Right lobe of liver (tissue), 4 donors: ENCODE measurements at regions not wholly inside any gene's neighbourhood (a gene's known extent, or its start where the extent isn't known, plus 50 kb on each side); places are given as distances from the start of the nearest gene placed in this dataset.

Source experiments
- POLR2A ChIP-seq: fragments of 450-650 bp; IDR thresholded peaks from one replicate; pipeline ENCODE4 v1.6.1; 2017; ENCODE audit warnings: antibody characterized with exemption, mild to moderate bottlenecking
- TF ChIP-seq, protein P1 (sequence below), 4 donors: fragments of 200-600 bp in 3 of 4; fragments of 450-650 bp in 1 of 4; IDR thresholded peaks; one replicate each; pipeline versions ENCODE4 v1.5.1 to v1.8.0; 2016 to 2022; ENCODE audit warnings: antibody characterized with exemption in 4 of 4, mild to moderate bottlenecking in 2 of 4
- donor health status: DM: no; HTN: no; CAD: no.
- donor health status: DM: no; HTN: no; CAD: no.
- donor health status: DM: no; HTN: yes; CAD: no.

- TF ChIP-seq POLR2A: no peak
- TF ChIP-seq, protein P1, sequence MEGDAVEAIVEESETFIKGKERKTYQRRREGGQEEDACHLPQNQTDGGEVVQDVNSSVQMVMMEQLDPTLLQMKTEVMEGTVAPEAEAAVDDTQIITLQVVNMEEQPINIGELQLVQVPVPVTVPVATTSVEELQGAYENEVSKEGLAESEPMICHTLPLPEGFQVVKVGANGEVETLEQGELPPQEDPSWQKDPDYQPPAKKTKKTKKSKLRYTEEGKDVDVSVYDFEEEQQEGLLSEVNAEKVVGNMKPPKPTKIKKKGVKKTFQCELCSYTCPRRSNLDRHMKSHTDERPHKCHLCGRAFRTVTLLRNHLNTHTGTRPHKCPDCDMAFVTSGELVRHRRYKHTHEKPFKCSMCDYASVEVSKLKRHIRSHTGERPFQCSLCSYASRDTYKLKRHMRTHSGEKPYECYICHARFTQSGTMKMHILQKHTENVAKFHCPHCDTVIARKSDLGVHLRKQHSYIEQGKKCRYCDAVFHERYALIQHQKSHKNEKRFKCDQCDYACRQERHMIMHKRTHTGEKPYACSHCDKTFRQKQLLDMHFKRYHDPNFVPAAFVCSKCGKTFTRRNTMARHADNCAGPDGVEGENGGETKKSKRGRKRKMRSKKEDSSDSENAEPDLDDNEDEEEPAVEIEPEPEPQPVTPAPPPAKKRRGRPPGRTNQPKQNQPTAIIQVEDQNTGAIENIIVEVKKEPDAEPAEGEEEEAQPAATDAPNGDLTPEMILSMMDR (IDR thresholded peaks at IDR 0.05): no peak
Measured at GRCh38 chr6:4510906-4511640, 265.1 kb upstream of the CDYL start.
